ENCODE measurements at regions not wholly inside any gene's neighbourhood (a gene's known extent, or its start where the extent isn't known, plus 50 kb on each side); places are given as distances from the start of the nearest gene placed in this dataset.

GRCh38 chr18:43870626-43871025 lies 593.3 kb upstream of the SYT4 start:
- Histone ChIP-seq H2AK5ac (ENCODE audit: low read length) (no peak overlapping the region), H3K79me2 (ENCODE audit: control insufficient read depth, insufficient read depth, low read length, poor library complexity) (no peaks in the 10 kb centered on the region), H2BK12ac (ENCODE audit: low read length) (no peak overlapping the region), H4K8ac (ENCODE audit: low read depth, low read length) (no peak overlapping the region), H3K9ac (ENCODE audit: low read length) (no peak overlapping the region), H3K4me2 (ENCODE audit: low read length) (no peak overlapping the region), H3K36me3 (ENCODE audit: control insufficient read depth in 1 of 2, insufficient read depth in 2 of 2, low read length in 2 of 2) (no peaks in the 10 kb centered on the region), H2BK120ac (ENCODE audit: insufficient read depth, low read length, poor library complexity) (no peak overlapping the region), H2AFZ (ENCODE audit: insufficient read depth, low read length, poor library complexity) (no peak overlapping the region), H3K23ac (ENCODE audit: low read length) (no peak overlapping the region), H3K4me1 (ENCODE audit: control insufficient read depth in 1 of 2, insufficient read depth in 2 of 2, low read length in 2 of 2) (no peaks in the 10 kb centered on the region), H4K12ac (ENCODE audit: low read depth, low read length) (no peak overlapping the region), H3K14ac (ENCODE audit: low read length) (no peak overlapping the region), H3K4ac (ENCODE audit: low read depth, low read length) (no peak overlapping the region), H3K27me3 (ENCODE audit: insufficient read depth, low read length) (no peaks in the 10 kb centered on the region), H4K91ac (ENCODE audit: low read depth, low read length) (no peak overlapping the region), H3K4me3 (ENCODE audit: low read depth, low read length) (no peak overlapping the region), H2BK5ac (ENCODE audit: low read depth, low read length, poor library complexity) (no peak overlapping the region), H3K18ac (ENCODE audit: low read length) (no peak overlapping the region), H3K79me1 (ENCODE audit: low read length) (no peaks in the 10 kb centered on the region), H3K27ac (ENCODE audit: low read depth, low read length) (no peak overlapping the region), H3K9me3 (ENCODE audit: insufficient read depth, low read depth, low read length) (no peaks in the 10 kb centered on the region)
- no peak for DNase-seq
- WGBS (ENCODE audit: extremely low coverage, insufficient coverage, insufficient read length), result no CpG with 5 or more reads among the region's 1 CpG

- Histone ChIP-seq H2BK120ac (ENCODE audit: insufficient read depth, low read length, poor library complexity) (no peak overlapping the region), H2BK5ac (ENCODE audit: low read depth, low read length, poor library complexity) (no peak overlapping the region), H3K23ac (ENCODE audit: low read length) (no peak overlapping the region), H3K27me3 (ENCODE audit: insufficient read depth, low read length) (no peaks in the 10 kb centered on the region), H4K12ac (ENCODE audit: low read depth, low read length) (no peak overlapping the region), H3K4ac (ENCODE audit: low read depth, low read length) (no peak overlapping the region), H4K91ac (ENCODE audit: low read depth, low read length) (no peak overlapping the region), H3K4me3 (ENCODE audit: low read depth, low read length) (no peak overlapping the region), H3K9me3 (ENCODE audit: insufficient read depth, low read depth, low read length) (no peaks in the 10 kb centered on the region), H3K79me2 (ENCODE audit: control insufficient read depth, insufficient read depth, low read length, poor library complexity) (no peaks in the 10 kb centered on the region), H3K79me1 (ENCODE audit: low read length) (no peaks in the 10 kb centered on the region), H4K8ac (ENCODE audit: low read depth, low read length) (no peak overlapping the region), H2AFZ (ENCODE audit: insufficient read depth, low read length, poor library complexity) (no peak overlapping the region), H3K27ac (ENCODE audit: low read depth, low read length) (no peak overlapping the region), H3K36me3 (ENCODE audit: control insufficient read depth in 1 of 2, insufficient read depth in 2 of 2, low read length in 2 of 2) (no peaks in the 10 kb centered on the region), H3K4me1 (ENCODE audit: control insufficient read depth in 1 of 2, insufficient read depth in 2 of 2, low read length in 2 of 2) (no peaks in the 10 kb centered on the region), H3K4me2 (ENCODE audit: low read length) (no peak overlapping the region), H2BK12ac (ENCODE audit: low read length) (no peak overlapping the region), H3K18ac (ENCODE audit: low read length) (no peak overlapping the region), H2AK5ac (ENCODE audit: low read length) (no peak overlapping the region), H3K9ac (ENCODE audit: low read length) (no peak overlapping the region), H3K14ac (ENCODE audit: low read length) (no peak overlapping the region)
- WGBS (ENCODE audit: extremely low coverage, insufficient coverage, insufficient read length), result no CpG with 5 or more reads among the region's 2 CpGs
- no peak for DNase-seq
Observed at GRCh38 chr18:43875511-43875910, 598.2 kb upstream of the SYT4 start.

DNA sequence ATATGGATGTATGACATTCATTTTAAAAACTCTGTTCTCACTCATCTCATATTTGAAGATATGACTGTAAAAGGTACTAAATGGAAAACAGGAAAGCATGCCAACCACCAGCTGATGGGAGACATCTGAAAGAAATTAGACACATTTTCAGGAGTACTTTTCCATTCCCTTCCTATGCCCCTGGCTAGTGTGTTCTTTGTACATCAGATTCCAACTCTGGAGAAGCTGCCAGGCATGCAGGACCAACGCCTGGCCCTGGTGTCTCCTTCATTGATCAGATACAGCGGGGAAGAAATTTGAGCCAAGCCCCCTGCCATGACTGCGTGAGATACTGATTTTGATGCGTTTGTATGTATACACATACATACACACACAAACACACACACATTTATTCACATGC lies 599.0 kb upstream of the SYT4 start:
- H4K91ac ChIP-seq (ENCODE audit: low read depth, low read length), result no peak overlapping the region
- H3K27ac ChIP-seq (ENCODE audit: low read depth, low read length), result no peak overlapping the region
- no peaks in the 10 kb centered on the region for H3K79me1 ChIP-seq (ENCODE audit: low read length)
- H2BK120ac ChIP-seq (ENCODE audit: insufficient read depth, low read length, poor library complexity), result no peak overlapping the region
- H3K23ac ChIP-seq (ENCODE audit: low read length), result no peak overlapping the region
- no peaks in the 10 kb centered on the region for H3K79me2 ChIP-seq (ENCODE audit: control insufficient read depth, insufficient read depth, low read length, poor library complexity)
- H4K8ac ChIP-seq (ENCODE audit: low read depth, low read length), result no peak overlapping the region
- no peak overlapping the region for H3K18ac ChIP-seq (ENCODE audit: low read length)
- no peak overlapping the region for H4K12ac ChIP-seq (ENCODE audit: low read depth, low read length)
- no peak overlapping the region for H2BK5ac ChIP-seq (ENCODE audit: low read depth, low read length, poor library complexity)
- no peak for DNase-seq
- H3K9ac ChIP-seq (ENCODE audit: low read length), result no peak overlapping the region
- no peaks in the 10 kb centered on the region for H3K9me3 ChIP-seq (ENCODE audit: insufficient read depth, low read depth, low read length)
- H2BK12ac ChIP-seq (ENCODE audit: low read length), result no peak overlapping the region
- H3K4me3 ChIP-seq (ENCODE audit: low read depth, low read length), result no peak overlapping the region
- H3K36me3 ChIP-seq (ENCODE audit: control insufficient read depth in 1 of 2, insufficient read depth in 2 of 2, low read length in 2 of 2), result no peaks in the 10 kb centered on the region
- H3K27me3 ChIP-seq (ENCODE audit: insufficient read depth, low read length), result no peaks in the 10 kb centered on the region
- WGBS (ENCODE audit: extremely low coverage, insufficient coverage, insufficient read length), result no CpG with 5 or more reads among the region's 4 CpGs
- H2AK5ac ChIP-seq (ENCODE audit: low read length), result no peak overlapping the region
- no peak overlapping the region for H3K4ac ChIP-seq (ENCODE audit: low read depth, low read length)
- H3K4me2 ChIP-seq (ENCODE audit: low read length), result no peak overlapping the region
- H3K4me1 ChIP-seq (ENCODE audit: control insufficient read depth in 1 of 2, insufficient read depth in 2 of 2, low read length in 2 of 2), result no peaks in the 10 kb centered on the region
- no peak overlapping the region for H2AFZ ChIP-seq (ENCODE audit: insufficient read depth, low read length, poor library complexity)
- no peak overlapping the region for H3K14ac ChIP-seq (ENCODE audit: low read length)

DNA sequence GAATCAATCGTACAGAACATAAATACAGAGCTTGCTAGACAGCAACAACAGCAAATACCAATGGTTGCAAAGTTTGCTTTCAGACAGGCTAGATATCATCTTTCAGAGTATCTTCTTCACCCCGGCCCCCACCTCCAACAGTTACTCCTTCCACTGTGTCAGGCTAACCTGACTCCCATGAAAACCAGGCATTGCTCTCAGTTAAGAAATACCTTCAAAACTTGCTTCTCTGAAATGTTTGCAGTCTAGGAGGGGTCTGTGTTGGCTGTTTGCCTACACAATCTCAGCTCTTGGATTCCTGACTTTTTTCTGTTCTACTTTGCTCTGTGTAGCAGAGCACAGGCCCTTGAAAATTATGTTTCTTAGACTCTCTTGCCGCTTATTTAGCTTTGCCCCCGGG lies 599.5 kb upstream of the SYT4 start:
- Histone ChIP-seq H2BK120ac (ENCODE audit: insufficient read depth, low read length, poor library complexity) (no peak overlapping the region), H3K4me3 (ENCODE audit: low read depth, low read length) (no peak overlapping the region), H3K36me3 (ENCODE audit: control insufficient read depth in 1 of 2, insufficient read depth in 2 of 2, low read length in 2 of 2) (no peaks in the 10 kb centered on the region), H3K14ac (ENCODE audit: low read length) (no peak overlapping the region), H4K12ac (ENCODE audit: low read depth, low read length) (no peak overlapping the region), H2BK12ac (ENCODE audit: low read length) (no peak overlapping the region), H3K4me2 (ENCODE audit: low read length) (no peak overlapping the region), H2AFZ (ENCODE audit: insufficient read depth, low read length, poor library complexity) (no peak overlapping the region), H3K4ac (ENCODE audit: low read depth, low read length) (no peak overlapping the region), H4K91ac (ENCODE audit: low read depth, low read length) (no peak overlapping the region), H3K9ac (ENCODE audit: low read length) (no peak overlapping the region), H3K79me2 (ENCODE audit: control insufficient read depth, insufficient read depth, low read length, poor library complexity) (no peaks in the 10 kb centered on the region), H3K23ac (ENCODE audit: low read length) (no peak overlapping the region), H3K9me3 (ENCODE audit: insufficient read depth, low read depth, low read length) (no peaks in the 10 kb centered on the region), H4K8ac (ENCODE audit: low read depth, low read length) (no peak overlapping the region), H2BK5ac (ENCODE audit: low read depth, low read length, poor library complexity) (no peak overlapping the region), H2AK5ac (ENCODE audit: low read length) (no peak overlapping the region), H3K27ac (ENCODE audit: low read depth, low read length) (no peak overlapping the region), H3K18ac (ENCODE audit: low read length) (no peak overlapping the region), H3K27me3 (ENCODE audit: insufficient read depth, low read length) (no peaks in the 10 kb centered on the region), H3K4me1 (ENCODE audit: control insufficient read depth in 1 of 2, insufficient read depth in 2 of 2, low read length in 2 of 2) (no peaks in the 10 kb centered on the region), H3K79me1 (ENCODE audit: low read length) (no peaks in the 10 kb centered on the region)
- no CpG with 5 or more reads among the region's 4 CpGs for WGBS (ENCODE audit: extremely low coverage, insufficient coverage, insufficient read length)
- DNase-seq, result no peak

All from trophoblast cell (in vitro differentiated cells and primary cell).